ENCODE measurements at regions not wholly inside any gene's neighbourhood (a gene's known extent, or its start where the extent isn't known, plus 50 kb on each side); places are given as distances from the start of the nearest gene placed in this dataset.
"Not testable (repeated sequence)": the region's sequence is repeated elsewhere in the genome, so short reads cannot be mapped to it uniquely, and the experiment has no call there.

DNA sequence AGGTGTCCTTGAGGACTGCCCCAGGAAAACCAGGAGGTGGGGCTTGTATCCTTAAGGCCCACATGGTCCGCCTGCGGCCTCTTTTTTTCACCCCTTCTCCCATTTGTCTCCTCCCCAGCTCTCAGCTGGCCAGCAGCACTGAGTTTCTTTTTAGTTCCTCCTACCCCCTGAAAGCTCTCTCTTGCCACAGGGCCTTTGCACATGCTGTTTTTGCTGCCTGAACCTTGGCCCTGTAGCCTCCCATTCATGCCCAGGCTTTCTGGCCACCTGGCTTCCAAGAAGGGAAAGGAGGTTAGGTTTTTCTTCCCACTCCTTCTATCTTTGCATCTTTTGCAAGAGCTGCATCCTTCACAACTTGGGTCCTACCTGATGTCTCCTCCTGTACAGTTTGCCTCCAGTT, 358.1 kb downstream of the VRK1 start:
- DNase-seq, result no peak

DNA sequence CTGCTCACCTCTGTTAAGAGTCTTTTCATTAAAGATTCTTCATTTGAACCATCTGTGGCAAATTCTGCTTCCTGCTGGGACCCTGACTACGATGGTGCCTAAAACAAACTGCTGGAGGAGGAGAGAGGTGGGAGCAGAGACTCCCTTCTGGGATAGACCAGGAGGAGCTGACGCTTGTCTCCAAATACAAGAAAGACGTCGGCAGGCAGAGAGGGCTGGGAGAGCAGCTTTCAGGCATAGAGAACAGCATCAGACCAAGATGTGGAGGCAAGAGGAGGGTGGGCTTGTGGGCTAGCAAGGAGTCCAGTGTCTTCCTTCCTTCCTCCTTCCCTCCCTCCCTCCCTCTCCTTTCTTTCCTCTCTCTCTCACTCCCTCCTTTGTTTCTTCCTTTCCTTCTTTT, 358.6 kb downstream of the VRK1 start:
- no peak for DNase-seq

DNA sequence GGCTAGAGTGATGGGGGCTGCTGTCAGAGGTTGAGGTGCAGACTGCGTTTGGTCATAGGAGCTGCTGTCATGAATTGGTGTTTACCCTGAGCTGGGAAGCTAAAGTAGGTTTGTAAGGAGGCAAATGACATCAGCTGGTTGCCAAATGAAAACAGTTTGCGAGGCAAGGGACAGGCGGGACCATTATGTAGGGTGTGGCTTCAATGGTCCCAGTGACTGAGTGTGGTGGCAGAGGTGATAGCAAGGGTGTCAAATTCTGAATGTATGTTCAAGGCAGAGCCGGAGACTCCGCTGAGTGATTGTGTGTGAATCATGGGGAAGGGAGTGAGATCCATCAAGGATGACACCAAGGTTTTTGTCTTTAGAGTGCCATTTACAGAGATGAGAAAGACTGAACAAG, 359.5 kb downstream of the VRK1 start:
- DNase-seq, result no peak

DNA sequence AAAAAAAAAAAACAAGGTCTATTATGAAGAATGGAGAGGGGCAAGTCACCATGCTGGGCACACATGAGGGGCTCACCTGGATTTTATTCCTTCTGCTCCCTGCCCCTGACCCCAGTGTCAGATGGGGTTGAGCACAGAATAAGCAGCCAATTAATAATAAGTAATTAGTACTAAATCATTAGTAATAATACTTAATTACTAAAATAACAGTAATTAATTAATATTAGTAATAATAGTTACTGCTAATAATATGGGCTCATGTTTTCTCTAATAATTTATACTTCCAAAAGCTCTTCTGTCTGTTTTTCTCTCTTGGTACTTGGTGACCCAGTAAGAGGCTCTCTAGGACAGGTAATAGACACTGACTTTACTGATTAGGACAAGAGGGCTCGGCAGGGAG, 360.9 kb downstream of the VRK1 start:
- no peak for DNase-seq

DNA sequence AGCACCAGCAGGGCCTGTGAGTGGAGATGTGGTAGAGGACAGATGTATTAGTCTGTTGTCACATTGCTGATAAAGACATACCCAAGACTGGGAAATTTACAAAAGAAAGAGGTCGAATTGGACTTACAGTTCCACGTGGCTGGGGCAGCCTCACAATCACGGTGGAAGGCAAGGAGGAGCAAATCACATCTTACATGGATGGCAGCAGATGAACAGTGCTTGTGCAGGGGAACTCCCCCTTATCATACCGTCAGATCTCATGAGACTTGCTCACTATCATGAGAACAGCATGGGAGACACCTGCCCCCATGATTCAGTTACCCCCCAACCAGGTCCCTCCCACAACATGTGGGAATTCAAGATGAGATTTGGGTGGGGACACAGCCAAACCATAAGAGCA, 361.9 kb downstream of the VRK1 start:
- no peak for DNase-seq

DNA sequence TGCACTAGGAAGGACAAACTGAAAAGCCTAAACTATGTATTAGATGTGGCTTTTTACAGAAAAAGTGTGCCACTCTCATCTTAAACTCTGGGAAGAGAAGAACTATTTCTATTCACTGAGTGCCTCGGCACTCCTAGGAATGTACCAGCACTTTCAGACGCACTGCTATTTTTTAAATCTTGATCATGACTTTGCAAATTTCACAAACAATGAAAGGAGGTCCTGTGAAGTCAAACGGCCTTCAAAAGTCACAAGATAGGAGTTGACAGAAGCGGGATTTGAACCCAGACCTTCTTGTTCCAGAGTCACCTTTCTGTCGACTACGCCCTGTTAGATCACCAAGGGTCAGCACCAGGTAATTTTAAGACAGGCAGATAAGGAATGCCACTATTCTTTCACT, 365.4 kb downstream of the VRK1 start:
- DNase-seq, result no peak

DNA sequence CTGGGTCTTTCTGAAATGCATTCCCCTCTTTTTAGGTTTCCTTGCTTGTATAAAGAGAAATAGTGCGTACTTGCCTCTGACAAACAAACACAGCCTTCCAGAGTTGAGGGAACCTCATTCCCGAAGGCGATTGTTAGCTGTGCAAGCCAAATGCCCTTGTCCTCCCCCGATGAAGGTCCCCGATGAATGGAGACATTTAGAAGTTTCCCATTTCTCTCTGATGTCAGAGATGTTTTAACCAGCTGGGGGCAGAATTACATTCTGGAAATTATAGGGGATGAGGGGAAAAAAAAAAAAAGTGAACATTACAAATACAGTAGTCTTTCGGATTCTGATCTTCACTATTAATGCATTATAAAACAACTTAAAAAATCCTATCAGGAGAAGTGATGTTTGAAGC, 366.8 kb downstream of the VRK1 start:
- DNase-seq, result no peak

DNA sequence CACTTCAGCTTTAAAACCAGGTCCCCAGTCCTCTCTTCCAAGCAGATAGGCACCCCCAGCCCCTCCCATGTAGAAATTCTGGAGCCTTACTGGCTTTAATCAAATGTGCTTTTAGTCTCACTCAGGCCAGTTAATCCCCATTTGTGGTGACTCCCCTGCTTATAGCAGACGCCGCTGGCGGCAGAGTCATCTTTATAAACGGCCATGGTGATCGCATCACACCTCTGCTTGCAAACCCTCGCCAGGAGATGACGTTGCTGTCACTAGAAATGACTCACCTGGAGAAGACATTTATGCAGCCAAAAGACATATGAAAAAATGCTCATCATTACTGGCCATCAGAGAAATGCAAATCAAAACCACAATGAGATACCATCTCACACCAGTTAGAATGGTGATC, 369.3 kb downstream of the VRK1 start:
- DNase-seq, result no peak

DNA sequence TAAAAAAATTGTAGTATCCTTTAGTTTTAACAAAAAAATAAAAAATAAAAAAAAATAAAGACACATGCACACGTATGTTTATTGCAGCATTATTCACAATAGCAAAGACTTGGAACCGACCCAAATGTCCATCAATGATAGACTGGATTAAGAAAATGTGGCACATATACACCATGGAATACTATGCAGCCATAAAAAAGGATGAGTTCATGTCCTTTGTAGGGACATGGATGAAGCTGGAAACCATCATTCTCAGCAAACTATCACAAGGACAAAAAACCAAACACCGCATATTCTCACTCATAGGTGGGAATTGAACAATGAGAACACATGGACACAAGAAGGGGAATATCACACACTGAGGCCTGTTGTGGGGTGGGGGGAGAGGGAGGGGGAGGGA, 370.4 kb downstream of the VRK1 start:
- DNase-seq, result not testable (repeated sequence)

DNA sequence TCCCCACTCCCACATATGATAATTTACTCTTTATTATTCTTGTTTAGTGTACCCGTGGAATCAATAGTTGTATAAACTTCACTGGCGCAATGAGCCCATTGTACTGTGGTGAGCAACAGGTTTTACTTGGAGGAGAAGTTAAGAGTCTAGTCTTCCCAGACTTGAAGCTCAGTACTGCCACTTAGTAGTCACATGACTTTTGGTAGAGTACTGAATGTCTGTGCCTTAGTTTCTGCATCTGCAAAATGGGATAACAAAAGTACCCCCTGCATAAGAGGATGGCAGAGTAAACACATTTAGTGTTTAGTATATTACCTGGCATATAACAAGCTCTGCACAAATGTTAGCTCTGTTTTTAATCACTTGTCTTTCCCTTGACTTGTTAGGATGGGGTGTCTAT, 375.5 kb downstream of the VRK1 start:
- no peak for DNase-seq

DNA sequence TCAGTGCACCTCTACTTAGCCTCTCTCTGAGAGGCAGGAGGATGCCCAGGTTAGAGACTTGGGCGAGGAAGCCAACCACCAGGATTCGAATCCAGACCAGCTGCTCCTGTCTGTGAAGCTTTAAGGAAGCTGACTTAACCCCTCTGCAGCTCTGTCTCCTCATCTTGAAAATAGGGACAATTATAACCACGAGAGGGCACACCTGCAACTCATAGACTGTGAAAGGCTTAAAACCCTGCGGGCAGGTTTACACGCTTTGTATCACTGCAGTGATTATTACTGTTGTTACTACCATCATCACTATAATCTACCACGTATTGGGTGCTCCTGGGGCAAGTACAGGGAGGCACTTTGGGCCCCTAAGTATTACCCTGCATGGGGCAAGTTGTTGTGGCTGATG, 379.8 kb downstream of the VRK1 start:
- DNase-seq, result peak; percentile 3 to 57 (median 26)

DNA sequence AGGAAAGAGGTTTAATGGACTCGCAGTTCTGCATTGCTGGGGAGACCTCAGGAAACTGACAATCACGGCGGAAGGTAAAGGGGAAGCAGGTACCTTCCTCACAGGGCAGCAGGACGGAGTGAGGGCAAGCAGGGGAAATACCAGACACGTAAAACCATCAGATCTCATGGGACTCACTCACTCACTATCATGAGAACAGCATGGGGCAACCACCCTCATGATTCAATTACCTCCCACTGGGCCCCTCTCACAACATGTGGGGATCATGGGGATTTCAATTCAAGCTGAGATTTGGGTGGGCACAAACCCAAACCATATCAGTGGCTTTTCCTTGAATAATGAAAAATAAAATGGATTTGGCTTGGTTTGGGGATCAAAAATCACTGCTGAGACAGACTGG, 380.5 kb downstream of the VRK1 start:
- DNase-seq, result no peak

DNA sequence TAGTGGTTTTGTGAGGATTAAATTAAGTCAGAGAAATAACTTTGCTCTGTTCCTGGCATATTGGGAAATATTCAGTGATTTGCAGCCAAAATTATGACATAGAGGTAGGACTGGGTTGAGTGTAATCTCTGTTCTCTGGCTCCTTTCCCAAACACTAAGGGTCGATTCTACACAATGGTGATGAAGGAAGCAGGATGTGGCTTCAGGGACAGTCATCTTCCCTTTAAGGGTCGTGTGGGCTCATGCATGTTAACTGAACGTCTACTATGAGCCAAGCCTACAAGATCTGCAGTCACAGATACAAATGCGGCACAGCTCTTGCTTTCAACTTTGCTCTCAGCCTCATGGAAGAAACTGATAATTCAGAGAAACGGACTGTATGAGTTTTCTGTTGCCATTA, 381.6 kb downstream of the VRK1 start:
- DNase-seq, result no peak

DNA sequence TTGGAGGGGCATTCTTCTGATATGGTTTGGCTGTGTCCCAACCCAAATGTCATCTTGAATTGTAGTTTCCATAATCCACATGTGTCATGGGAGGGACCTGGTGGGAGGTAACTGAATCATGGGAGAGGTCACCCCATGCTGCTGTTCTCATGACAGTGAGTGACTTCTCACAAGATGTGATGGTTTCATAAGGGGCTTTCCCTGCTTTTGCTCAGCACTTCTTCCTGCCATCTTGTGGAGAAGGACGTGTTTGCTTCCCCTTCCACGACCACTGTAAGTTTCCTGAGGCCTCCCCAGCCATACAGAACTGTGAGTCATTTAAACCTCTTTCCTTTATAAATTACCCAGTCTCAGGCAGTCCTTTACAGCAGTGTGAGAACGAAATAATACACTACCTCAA, 382.4 kb downstream of the VRK1 start:
- DNase-seq, result no peak

DNA sequence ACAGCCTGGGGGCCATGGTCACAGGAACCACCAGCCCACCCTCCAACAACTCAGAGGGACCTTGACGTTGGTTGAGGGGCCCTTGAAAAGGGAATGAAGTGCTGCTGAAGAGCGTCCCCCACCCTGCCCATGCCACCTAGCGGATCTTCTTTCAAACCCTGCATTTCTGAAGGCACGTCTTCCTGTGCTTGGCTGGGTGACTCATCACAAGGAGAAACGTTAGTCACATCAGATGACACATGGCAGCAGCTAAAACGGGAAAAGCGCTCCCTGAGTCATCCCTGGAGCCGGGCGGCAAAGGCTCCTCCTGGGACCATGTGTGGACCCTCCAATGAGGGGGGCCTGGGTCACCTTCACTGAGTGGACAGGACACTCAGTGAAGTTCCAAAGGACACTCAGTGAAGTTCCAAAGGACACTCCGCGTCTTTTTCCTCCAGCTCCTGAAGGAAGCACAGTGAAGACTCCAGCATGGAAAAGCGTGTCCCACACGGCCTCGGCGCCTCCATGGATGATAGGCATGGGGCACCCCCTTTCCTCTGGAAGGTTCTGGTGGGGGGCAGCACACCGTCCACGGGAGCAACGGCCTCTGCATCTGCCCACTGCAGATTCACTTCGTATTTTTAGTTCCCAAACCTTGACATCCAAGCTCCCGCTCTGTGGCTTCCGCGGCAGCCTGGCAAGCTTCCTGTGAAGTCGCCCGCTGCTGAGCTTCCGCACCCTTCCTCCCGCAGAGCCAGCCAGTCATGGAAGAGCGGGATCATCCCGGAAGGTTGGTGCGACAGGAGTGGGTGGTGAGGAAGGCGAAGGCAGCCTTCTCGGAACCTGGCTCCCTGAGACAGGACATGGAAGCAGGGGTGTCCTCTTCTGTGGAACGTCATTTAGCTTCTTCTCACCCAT, 383.4 kb downstream of the VRK1 start:
- DNase-seq, result no peak

DNA sequence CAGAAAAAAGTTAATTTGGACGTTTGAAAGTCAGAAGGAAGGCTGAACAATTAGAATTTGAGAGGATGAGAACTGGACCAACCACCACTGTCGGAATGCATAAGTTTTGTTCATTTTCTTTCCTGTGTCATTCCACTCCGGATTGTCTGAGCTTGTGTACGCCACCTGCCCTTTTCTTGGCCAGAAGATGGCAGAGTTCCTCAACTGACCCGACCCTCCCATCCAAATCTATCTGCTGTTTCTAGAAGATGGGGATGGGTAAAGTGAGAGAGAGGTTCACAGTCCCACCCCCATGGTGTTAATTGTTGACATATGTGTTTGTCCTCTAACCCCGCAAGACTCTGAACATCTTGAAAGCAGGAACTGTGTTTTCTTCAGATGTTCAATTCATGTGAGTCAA, 388.0 kb downstream of the VRK1 start:
- peak in 4 of 6 experiments; percentile 6 to 42 (median 21) for DNase-seq

DNA sequence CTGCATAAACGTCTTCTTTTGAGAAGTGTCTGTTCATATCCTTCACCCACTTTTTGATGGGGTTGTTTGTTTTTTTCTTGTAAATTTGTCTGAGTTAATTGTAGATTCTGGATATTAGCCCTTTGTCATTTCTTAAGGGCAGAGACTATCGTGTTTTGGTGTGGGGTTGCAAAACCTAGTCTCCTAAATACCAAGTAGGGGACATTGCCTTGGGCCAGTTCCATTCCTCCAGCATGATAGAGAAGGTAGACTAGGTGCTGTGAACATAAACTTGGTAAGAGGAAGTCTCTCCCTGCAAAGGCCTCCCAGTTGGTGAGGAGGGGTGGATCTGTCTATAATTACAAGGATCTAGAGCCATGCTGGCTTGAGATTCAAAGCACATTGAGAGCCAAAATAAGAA, 390.7 kb downstream of the VRK1 start:
- no peak for DNase-seq

DNA sequence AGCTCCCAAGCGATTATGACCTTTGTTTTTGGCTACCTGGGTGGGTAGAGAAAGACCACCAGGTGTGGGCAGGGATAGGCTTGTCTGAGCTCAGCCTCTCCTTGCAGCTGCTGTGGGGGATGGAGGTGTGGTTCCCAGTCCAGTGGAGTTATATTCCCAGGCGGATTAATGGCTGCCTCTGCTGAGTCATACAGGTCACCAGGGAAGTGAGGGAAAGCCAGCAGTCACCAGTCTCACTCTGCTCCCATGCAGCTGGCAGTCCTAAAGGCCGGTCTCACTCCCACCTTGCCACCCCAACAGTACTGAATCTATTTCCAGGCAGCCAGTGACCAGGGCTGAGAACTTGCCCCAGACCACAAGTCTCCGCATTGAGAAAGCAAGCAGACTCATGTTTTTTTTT, 399.2 kb downstream of the VRK1 start:
- no peak for DNase-seq

DNA sequence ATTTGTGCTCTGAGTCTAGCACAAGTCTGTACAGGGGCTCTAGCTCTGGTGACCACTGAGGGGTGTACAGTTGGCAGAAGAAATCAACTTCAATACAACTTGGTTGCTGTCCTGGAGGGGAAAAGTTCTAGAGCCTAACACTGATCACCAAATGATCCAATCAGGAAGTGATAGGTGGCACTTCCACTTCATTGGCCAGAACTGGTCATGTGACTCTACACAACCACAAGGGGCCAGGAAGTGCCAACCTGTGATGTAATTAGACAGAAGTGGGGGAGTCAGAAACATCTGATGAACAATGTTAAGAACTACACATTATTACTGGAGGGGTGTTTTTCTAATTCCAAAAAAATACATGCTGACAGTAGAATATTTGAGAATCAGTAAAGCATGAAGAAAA, 401.6 kb downstream of the VRK1 start:
- DNase-seq, result no peak

DNA sequence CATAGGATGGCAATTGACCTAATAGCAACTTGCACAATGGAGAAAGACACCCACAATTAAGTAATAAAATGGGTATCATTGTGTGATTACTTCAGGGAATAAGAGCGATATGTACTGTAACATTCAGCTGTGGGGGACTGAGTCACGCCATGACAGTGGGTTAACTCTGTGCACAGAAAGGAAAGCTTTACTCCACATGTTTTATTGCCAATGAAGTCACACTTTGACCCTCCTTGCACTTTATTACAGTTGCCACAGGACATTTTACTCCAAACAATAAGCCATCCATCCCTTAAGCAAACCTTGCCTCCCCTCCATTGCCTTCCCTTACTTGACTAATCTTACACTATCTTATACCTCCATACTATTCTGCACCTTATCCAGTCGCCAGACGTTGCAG, 403.1 kb downstream of the VRK1 start:
- no peak for DNase-seq

DNA sequence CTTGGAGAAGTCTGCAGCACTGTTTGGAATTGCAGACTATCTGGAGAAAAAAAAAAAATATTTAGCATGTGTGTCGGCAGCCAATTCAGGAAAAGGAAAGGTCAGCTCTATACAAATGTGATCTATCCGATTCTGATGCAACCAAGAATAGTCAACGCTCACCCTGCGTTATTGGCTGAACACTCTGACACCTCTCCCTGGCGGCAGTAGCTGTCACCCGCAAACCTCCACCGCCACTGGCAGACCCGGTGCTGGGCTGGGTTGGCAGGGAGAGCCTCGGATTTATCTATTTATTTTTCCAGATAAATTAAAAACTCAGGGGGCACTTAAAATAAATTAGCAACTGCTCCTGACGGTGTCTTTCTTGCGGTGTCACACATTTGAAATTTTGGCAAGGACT, 409.7 kb downstream of the VRK1 start:
- DNase-seq, result no peak

DNA sequence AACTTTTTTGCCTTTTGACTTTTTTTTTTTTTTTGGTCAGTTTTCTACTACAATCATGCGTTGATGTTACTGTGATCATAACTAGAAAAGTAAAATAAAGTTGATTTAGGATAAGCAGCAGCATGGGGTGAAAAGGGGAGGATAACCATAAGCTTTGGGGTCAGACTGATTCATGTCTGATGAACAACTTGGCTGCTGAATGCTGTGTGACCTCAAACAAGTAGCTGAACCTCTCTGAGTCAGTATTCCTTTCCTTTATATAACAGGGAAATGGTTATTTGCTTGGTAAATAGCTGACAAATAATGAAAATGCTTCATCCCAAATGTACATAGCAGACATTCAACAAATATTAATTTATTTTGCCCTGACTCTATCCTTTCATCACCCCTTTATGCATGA, 413.0 kb downstream of the VRK1 start:
- DNase-seq, result no peak

DNA sequence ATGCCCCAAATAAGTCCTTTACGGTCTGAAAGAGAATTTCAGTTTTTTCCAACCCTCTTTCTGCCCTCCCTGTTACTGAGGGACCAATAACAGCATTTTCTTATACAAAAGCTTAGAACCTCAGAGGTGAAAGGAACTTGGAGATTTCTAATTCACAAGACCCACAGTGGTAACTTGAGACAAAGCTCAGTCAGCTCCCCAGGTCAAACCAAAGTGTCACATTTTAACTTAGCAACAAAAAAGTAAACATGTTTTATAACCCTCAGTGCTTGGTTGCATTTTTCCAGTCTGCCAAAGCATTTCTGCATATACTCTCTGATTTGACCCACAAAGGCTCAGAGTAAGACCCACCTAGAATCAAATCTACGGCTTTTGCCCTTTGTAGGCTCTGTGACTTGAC, 415.2 kb downstream of the VRK1 start:
- DNase-seq, result no peak

DNA sequence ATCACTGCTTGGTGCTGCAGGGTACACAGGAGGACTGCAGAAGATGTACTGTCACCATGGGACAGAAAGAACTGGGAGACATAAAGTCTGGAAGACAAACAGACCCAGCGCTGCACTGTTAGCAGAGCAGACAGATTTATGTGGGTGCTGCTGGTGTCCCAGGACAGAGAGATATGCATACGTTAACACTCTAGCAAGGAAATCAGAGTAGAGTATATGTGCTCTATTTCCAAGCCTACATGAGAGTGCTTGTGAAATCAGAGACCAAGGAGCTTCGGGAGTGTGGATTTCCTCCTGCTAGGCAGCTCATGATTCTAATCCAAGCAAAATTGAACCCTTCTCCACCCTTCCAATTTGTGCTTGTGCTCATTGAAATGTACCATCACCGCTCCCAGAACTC, 416.5 kb downstream of the VRK1 start:
- DNase-seq, result no peak

DNA sequence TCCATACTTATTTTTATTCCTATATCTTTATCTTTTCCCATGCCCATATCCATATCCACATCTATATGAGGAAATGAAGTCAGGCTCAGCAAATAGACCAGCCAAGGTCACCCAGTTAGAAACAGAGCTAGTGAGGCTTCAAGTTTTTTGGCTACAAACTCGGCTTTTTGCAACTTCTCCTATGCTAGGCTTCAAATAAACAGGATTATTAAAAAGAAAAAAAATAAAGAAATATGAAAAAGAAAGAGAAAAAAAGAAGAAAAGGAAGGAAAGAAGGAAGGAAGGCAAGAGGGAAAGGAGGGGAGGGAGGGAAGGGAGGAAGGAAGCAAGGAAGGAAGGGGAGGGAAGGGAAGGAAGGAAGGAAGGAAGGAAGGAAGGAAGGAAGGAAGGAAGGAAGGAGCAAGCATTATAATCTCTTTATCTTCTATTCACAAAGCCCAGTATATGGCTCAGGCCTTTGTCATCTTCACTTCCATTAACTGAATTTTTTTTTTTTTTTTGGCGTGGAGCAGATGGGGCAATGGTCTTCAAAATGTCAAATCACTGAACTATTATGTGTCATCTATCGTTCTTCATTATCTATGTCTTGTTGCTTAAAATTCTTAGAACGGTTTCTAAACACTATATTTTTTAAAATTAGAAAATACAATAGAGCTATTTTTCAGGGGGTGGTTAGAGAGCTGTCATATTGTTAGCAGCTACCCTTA, 418.2 kb downstream of the VRK1 start:
- no peak for DNase-seq
